Trophoblast cell (in vitro differentiated cells and primary cell): ENCODE measurements at regions not wholly inside any gene's neighbourhood (a gene's known extent, or its start where the extent isn't known, plus 50 kb on each side); places are given as distances from the start of the nearest gene placed in this dataset.
A peak's percentile ranks its signal among the peaks of the same experiment; 100 is the strongest.
"Not testable (repeated sequence)": the region's sequence is repeated elsewhere in the genome, so short reads cannot be mapped to it uniquely, and the experiment has no call there.

ENCODE experiments used
- DNase-seq, 2 donors: peaks; one replicate each; pipeline ENCODE4 v3.0.0-alpha.2; 2016
- H2AFZ ChIP-seq: 2 replicates; pipeline ENCODE4 v1.6.1; 2013; ENCODE audit warnings: low read length, moderate library complexity, mild to moderate bottlenecking; ENCODE audit not compliant: insufficient read depth, poor library complexity
- H2AK5ac ChIP-seq: 2 replicates; pipeline ENCODE4 v1.6.1; 2013; ENCODE audit warnings: mild to moderate bottlenecking, low read length
- H2BK120ac ChIP-seq: 2 replicates; pipeline ENCODE4 v1.6.1; 2013; ENCODE audit warnings: low read length, mild to moderate bottlenecking, moderate library complexity; ENCODE audit not compliant: insufficient read depth, poor library complexity
- H2BK12ac ChIP-seq: 2 replicates; pipeline ENCODE4 v1.6.1; 2013; ENCODE audit warnings: mild to moderate bottlenecking, low read length, moderate library complexity
- H2BK5ac ChIP-seq: 2 replicates; pipeline ENCODE4 v1.6.1; 2013; ENCODE audit warnings: low read length, low read depth, moderate library complexity, mild to moderate bottlenecking; ENCODE audit not compliant: poor library complexity
- H3K14ac ChIP-seq: 2 replicates; pipeline ENCODE4 v1.6.1; 2013; ENCODE audit warnings: mild to moderate bottlenecking, low read length
- H3K18ac ChIP-seq: 2 replicates; pipeline ENCODE4 v1.6.1; 2013; ENCODE audit warnings: mild to moderate bottlenecking, low read length
- H3K23ac ChIP-seq: 2 replicates; pipeline ENCODE4 v1.6.1; 2013; ENCODE audit warnings: low read length
- H3K27ac ChIP-seq: 2 replicates; pipeline ENCODE4 v1.5.1; 2013; ENCODE audit warnings: low read depth, mild to moderate bottlenecking, inconsistent platforms, low read length, moderate library complexity
- H3K27me3 ChIP-seq: 2 replicates; pipeline ENCODE4 v1.6.1; 2013; ENCODE audit warnings: inconsistent platforms, mild to moderate bottlenecking, low read length, moderate library complexity; ENCODE audit not compliant: insufficient read depth
- H3K36me3 ChIP-seq, 2 experiments: 1 replicate in 1 of 2; 2 replicates in 1 of 2; pipeline ENCODE4 v1.6.1; 2013; ENCODE audit warnings: low read length in 2 of 2, mild to moderate bottlenecking in 2 of 2, moderate library complexity in 1 of 2; ENCODE audit not compliant: insufficient read depth in 2 of 2, control insufficient read depth in 1 of 2
- H3K4ac ChIP-seq: 2 replicates; pipeline ENCODE4 v1.6.1; 2013; ENCODE audit warnings: low read depth, mild to moderate bottlenecking, low read length, moderate library complexity
- H3K4me1 ChIP-seq, 2 experiments: 1 replicate in 1 of 2; 2 replicates in 1 of 2; pipeline ENCODE4 v1.6.1; 2013; ENCODE audit warnings: low read length in 2 of 2, mild to moderate bottlenecking in 2 of 2, moderate library complexity in 1 of 2; ENCODE audit not compliant: insufficient read depth in 2 of 2, control insufficient read depth in 1 of 2
- H3K4me2 ChIP-seq: 2 replicates; pipeline ENCODE4 v1.6.1; 2013; ENCODE audit warnings: inconsistent platforms, mild to moderate bottlenecking, low read length, moderate library complexity
- H3K4me3 ChIP-seq: 2 replicates; pipeline ENCODE4 v1.5.1; 2013; ENCODE audit warnings: mild to moderate bottlenecking, low read depth, low read length, inconsistent platforms
- H3K79me1 ChIP-seq: one replicate; pipeline ENCODE4 v1.6.1; 2013; ENCODE audit warnings: low read length
- H3K79me2 ChIP-seq: 2 replicates; pipeline ENCODE4 v1.6.1; 2013; ENCODE audit warnings: low read length, mild to moderate bottlenecking; ENCODE audit not compliant: control insufficient read depth, insufficient read depth, poor library complexity
- H3K9ac ChIP-seq: 2 replicates; pipeline ENCODE4 v1.6.1; 2013; ENCODE audit warnings: mild to moderate bottlenecking, low read length
- H3K9me3 ChIP-seq: 2 replicates; pipeline ENCODE4 v1.6.1; 2013; ENCODE audit warnings: low read depth, mild to moderate bottlenecking, control low read depth, inconsistent platforms, low read length; ENCODE audit not compliant: insufficient read depth
- H4K12ac ChIP-seq: 2 replicates; pipeline ENCODE4 v1.6.1; 2013; ENCODE audit warnings: low read depth, mild to moderate bottlenecking, low read length, moderate library complexity
- H4K8ac ChIP-seq: 2 replicates; pipeline ENCODE4 v1.6.1; 2013; ENCODE audit warnings: low read depth, mild to moderate bottlenecking, low read length, moderate library complexity
- H4K91ac ChIP-seq: one replicate; pipeline ENCODE4 v1.6.1; 2013; ENCODE audit warnings: low read depth, mild to moderate bottlenecking, low read length, moderate library complexity
- WGBS: extraction: QIAGEN DNeasy Blood & Tissue Kit; methylation state at CpG from one replicate; pipeline ENCODE4 v1.1.7; 2013; ENCODE audit warnings: missing lambda C conversion rate; ENCODE audit not compliant: insufficient read length, insufficient coverage; ENCODE audit errors: extremely low coverage; 5-methylcytosine and 5-hydroxymethylcytosine counted together

- no peaks in the 10 kb centered on the region for H3K79me1 ChIP-seq
- no peaks in the 10 kb centered on the region for H3K79me2 ChIP-seq
- no peak overlapping the region for H4K91ac ChIP-seq
- no peak overlapping the region for H3K4me2 ChIP-seq
- no peak overlapping the region for H3K9ac ChIP-seq
- H3K4me1 ChIP-seq, result no peaks in the 10 kb centered on the region
- no peak overlapping the region for H3K18ac ChIP-seq
- H3K4me3 ChIP-seq, result no peak overlapping the region
- no peak overlapping the region for H2BK120ac ChIP-seq
- no peak overlapping the region for H2AFZ ChIP-seq
- no peaks in the 10 kb centered on the region for H3K27me3 ChIP-seq
- H3K14ac ChIP-seq, result no peak overlapping the region
- peaks cover 4% of the 10 kb centered on the region for H3K9me3 ChIP-seq
- H2AK5ac ChIP-seq, result no peak overlapping the region
- no peak overlapping the region for H2BK12ac ChIP-seq
- no peaks in the 10 kb centered on the region for H3K36me3 ChIP-seq
- H3K27ac ChIP-seq, result no peak overlapping the region
- no peak overlapping the region for H3K4ac ChIP-seq
- DNase-seq, result no peak
- H3K23ac ChIP-seq, result no peak overlapping the region
- no peak overlapping the region for H4K8ac ChIP-seq
- H2BK5ac ChIP-seq, result no peak overlapping the region
- no peak overlapping the region for H4K12ac ChIP-seq
These were observed 404.8 kb upstream of the SLC30A5 start for GRCh38 chr5:68689010-68689409.

GRCh38 chr5:68691874-68692273 lies 401.9 kb upstream of the SLC30A5 start:
- H3K4me1 ChIP-seq, result not testable (repeated sequence)
- WGBS, result no CpG with 5 or more reads among the region's 9 CpGs

DNA sequence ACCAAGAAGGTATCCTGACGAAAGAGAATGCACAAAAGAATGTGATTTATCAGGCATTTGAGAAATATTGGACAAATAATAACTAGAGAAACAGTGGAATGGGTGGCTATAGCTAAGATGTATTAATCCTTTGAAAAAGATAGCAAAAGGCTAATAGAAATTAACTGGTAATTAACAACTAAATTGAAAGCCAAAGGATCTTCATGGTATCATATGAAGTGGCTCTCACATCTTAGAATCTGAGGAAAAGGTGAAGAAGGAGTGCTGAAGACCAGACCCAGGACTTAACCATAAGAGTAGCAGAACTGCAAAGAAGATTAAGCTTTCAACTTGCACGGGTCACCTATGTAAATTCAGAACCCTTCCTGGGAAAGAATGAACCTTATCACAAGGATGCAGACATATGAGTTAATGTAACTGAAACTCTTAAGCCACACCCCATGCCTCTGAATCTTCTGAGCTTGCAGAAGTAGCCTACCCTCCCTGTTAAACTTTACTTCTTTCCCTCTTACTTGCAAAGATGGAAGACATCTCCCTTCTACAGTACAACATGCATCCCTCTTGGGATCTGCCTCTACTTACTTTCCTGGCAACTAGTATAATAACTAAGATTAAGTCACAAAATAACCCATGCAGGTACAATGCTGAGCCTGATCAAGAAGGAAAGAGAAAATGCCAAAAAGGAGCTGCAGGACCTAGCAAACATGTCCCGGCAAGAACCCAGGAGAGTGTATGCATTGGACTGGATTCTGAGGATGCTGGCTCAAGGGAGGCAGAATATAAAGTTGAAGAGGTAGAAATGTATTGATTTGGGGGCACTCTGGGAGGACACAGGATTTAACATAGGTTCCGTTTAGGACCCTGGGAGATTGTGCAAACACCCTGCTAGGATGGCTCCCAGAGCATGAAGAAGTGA lies 395.5 kb upstream of the SLC30A5 start:
- Histone ChIP-seq H3K4me2 (no peak overlapping the region), H3K9ac (no peak overlapping the region), H2BK120ac (no peak overlapping the region), H3K18ac (no peak overlapping the region), H3K14ac (no peak overlapping the region), H4K91ac (no peak overlapping the region), H3K23ac (no peak overlapping the region), H2AFZ (no peak overlapping the region), H3K27ac (no peak overlapping the region), H2BK5ac (no peak overlapping the region), H3K27me3 (no peaks in the 10 kb centered on the region), H3K79me2 (no peaks in the 10 kb centered on the region), H4K8ac (no peak overlapping the region), H3K4me3 (no peak overlapping the region), H3K36me3 (no peaks in the 10 kb centered on the region), H3K4me1 (no peaks in the 10 kb centered on the region), H2AK5ac (no peak overlapping the region), H4K12ac (no peak overlapping the region), H3K4ac (no peak overlapping the region), H2BK12ac (no peak overlapping the region), H3K79me1 (no peaks in the 10 kb centered on the region), H3K9me3 (no peaks in the 10 kb centered on the region)
- WGBS, result no CpG with 5 or more reads among the region's 4 CpGs
- DNase-seq, result no peak

More at GRCh38 chr5:68691874-68692273, 401.9 kb upstream of the SLC30A5 start:
- H2BK5ac ChIP-seq, H4K91ac ChIP-seq, H3K27ac ChIP-seq, H3K4ac ChIP-seq, H3K79me2 ChIP-seq, H3K9ac ChIP-seq, H3K18ac ChIP-seq, DNase-seq, H3K27me3 ChIP-seq, H2AK5ac ChIP-seq, H3K79me1 ChIP-seq, H4K8ac ChIP-seq, H4K12ac ChIP-seq, H3K36me3 ChIP-seq, H3K9me3 ChIP-seq, H2BK120ac ChIP-seq, H3K4me3 ChIP-seq, H3K23ac ChIP-seq, H2BK12ac ChIP-seq, H3K14ac ChIP-seq, H3K4me2 ChIP-seq, H2AFZ ChIP-seq: not testable (repeated sequence)

GRCh38 chr5:68699966-68700365 lies 393.8 kb upstream of the SLC30A5 start:
- no CpG with 5 or more reads among the region's 2 CpGs for WGBS

More at GRCh38 chr5:68699966-68700365, 393.8 kb upstream of the SLC30A5 start:
- no peak overlapping the region for H3K27ac ChIP-seq
- H3K79me2 ChIP-seq, result no peaks in the 10 kb centered on the region
- no peak overlapping the region for H2BK120ac ChIP-seq
- H4K91ac ChIP-seq, result no peak overlapping the region
- H3K9ac ChIP-seq, result peak overlapping the region; percentile 34
- no peak overlapping the region for H3K4ac ChIP-seq
- no peaks in the 10 kb centered on the region for H3K9me3 ChIP-seq
- H3K27me3 ChIP-seq, result no peaks in the 10 kb centered on the region
- no peaks in the 10 kb centered on the region for H3K36me3 ChIP-seq
- no peak overlapping the region for H3K23ac ChIP-seq
- no peak overlapping the region for H2BK12ac ChIP-seq
- H2AFZ ChIP-seq, result no peak overlapping the region
- H4K8ac ChIP-seq, result no peak overlapping the region
- no peak overlapping the region for H3K18ac ChIP-seq
- H3K4me3 ChIP-seq, result no peak overlapping the region
- no peaks in the 10 kb centered on the region for H3K4me1 ChIP-seq
- H2AK5ac ChIP-seq, result no peak overlapping the region
- H3K79me1 ChIP-seq, result no peaks in the 10 kb centered on the region
- H2BK5ac ChIP-seq, result no peak overlapping the region
- no peak overlapping the region for H4K12ac ChIP-seq
- DNase-seq, result no peak
- H3K4me2 ChIP-seq, result no peak overlapping the region
- H3K14ac ChIP-seq, result no peak overlapping the region
